CD4-positive, alpha-beta T cell treated with Interferon alpha-2 for 1 hour (primary cell): ENCODE measurements at regions not wholly inside any gene's neighbourhood (a gene's known extent, or its start where the extent isn't known, plus 50 kb on each side); places are given as distances from the start of the nearest gene placed in this dataset.
"Not testable (repeated sequence)": the region's sequence is repeated elsewhere in the genome, so short reads cannot be mapped to it uniquely, and the experiment has no call there.

ENCODE experiments used
- DNase-seq, 2 donors: peaks; one replicate each; pipeline ENCODE4 v3.0.0-alpha.2; 2020 to 2022

GRCh38 chr15:25624504-25625177, 185.8 kb upstream of the UBE3A start:
- no peak for DNase-seq

- no peak for DNase-seq
These were observed 184.9 kb upstream of the UBE3A start for GRCh38 chr15:25623708-25624107.

GRCh38 chr15:25620466-25620865, 181.6 kb upstream of the UBE3A start:
- DNase-seq, result no peak

- DNase-seq, result no peak
These were observed 180.9 kb upstream of the UBE3A start for GRCh38 chr15:25619761-25620160.

DNA sequence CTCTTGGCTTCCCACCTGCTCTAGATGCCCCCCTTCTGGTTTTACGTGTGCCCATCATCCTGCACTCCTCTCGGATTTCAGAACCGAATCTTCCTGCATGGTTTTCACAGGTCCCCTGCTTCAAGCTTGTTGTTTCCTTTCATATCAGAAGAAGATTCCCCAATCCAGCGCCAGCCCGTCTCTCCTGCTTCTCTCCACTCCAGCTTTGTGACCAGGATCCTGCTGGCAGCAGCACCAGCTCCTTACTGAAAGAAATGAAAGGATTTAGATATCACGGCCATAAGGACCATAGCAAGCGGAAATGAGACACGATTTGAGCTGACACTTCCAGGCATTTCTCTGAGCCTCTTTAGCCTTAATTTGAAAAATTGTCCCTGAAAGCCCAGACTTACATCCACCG, 180.3 kb upstream of the UBE3A start:
- no peak for DNase-seq

DNA sequence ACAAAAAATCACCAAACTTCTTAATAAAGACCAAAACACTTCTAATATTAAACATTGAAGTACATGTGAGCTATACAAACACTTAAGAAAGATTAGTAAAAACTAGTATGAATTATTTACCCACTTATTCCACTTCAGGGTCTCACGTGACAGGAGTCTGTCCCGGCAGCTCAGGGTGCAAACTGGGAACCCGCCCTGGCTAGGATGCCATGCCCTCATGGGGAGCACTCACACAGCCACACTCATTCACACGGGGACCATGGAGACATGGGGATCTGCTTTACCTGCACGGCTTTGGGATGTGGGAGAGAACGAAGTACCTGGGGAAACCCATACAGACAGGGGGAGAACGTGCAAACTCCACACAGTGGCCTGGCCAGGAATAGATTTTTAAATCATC, 179.3 kb upstream of the UBE3A start:
- DNase-seq, result no peak

GRCh38 chr15:25616471-25616870, 177.6 kb upstream of the UBE3A start:
- DNase-seq, result no peak

GRCh38 chr15:25613134-25613533, 174.3 kb upstream of the UBE3A start:
- no peak for DNase-seq

- DNase-seq, result no peak
These were observed 172.8 kb upstream of the UBE3A start for GRCh38 chr15:25611603-25612002.

DNA sequence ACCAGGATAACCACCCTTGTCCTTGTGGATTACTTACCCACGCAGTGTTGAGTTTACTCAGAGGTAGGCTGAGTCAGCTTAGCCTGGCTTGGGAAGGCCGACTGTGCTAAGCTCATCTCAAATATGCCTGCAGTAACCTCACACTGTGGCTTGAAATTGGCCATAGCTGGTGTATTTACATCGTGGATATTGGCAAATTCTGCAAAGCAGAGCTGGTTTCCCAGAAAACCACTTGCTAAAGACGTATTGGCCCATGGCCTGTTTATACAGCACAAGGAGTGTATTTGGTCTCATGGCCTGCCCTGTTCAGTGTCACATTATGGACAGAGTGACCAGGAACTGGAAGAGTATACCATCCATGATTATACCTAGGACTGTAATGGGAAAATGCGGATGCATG, 170.5 kb upstream of the UBE3A start:
- DNase-seq, result no peak

DNA sequence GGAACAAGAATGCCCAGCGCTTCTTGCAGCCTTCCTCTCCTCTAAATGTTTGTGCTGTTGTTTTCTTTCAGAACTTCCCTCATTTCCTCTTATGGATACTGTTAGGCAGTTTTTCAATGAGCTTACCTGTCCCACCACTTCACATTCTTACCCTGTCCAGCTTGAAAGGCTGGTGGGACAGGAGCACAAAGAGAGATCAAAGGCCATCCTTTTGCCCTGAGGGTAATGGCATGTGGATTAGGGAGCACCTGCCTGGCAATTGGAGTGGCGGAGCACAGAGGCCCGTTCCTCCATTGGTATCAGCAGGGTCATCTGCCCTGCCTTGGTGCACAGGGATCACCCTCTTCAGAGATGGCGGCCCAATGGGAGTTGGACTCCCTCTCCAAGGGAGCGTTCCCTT, 170.1 kb upstream of the UBE3A start:
- no peak for DNase-seq

GRCh38 chr15:25605151-25605550, 166.3 kb upstream of the UBE3A start:
- DNase-seq, result no peak

DNA sequence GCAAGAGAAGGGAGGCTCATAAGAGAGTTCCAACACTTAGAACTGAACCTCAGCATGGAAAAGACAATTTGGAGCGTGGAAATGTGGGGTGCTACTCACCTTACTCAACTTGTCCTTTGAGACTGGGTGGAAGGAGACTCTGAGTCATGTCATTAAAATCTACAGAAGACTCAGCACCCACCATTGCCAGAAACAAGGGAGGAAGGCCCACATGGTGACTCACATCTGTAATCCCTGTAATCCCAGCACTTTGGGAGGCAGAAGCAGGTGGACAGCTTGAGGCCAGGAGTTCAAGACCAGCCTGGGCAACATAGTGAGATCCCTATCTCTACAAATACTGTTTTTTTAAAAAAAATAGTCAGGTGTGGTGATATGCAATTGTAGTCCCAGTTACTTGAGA, 161.9 kb upstream of the UBE3A start:
- DNase-seq, result no peak

DNA sequence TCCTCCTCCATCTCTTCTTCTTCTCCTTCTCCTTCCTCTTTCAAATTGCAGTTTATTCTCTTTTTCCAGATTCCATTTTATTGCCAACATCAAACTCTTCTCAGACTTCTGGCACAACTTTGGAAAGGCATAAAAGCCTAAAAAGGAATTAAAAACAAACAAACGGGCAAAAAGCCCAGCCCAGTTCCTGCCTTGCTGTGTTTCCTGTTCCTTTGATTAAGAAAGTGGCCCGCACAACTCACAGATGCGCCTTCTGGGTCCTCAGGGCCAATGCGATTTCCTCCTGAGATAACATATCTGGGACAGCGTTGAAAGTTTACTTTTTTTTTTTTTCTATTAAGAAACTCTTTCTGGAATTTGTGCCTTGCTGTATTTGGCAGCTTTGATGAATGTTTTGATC, 158.7 kb upstream of the UBE3A start:
- no peak for DNase-seq

DNA sequence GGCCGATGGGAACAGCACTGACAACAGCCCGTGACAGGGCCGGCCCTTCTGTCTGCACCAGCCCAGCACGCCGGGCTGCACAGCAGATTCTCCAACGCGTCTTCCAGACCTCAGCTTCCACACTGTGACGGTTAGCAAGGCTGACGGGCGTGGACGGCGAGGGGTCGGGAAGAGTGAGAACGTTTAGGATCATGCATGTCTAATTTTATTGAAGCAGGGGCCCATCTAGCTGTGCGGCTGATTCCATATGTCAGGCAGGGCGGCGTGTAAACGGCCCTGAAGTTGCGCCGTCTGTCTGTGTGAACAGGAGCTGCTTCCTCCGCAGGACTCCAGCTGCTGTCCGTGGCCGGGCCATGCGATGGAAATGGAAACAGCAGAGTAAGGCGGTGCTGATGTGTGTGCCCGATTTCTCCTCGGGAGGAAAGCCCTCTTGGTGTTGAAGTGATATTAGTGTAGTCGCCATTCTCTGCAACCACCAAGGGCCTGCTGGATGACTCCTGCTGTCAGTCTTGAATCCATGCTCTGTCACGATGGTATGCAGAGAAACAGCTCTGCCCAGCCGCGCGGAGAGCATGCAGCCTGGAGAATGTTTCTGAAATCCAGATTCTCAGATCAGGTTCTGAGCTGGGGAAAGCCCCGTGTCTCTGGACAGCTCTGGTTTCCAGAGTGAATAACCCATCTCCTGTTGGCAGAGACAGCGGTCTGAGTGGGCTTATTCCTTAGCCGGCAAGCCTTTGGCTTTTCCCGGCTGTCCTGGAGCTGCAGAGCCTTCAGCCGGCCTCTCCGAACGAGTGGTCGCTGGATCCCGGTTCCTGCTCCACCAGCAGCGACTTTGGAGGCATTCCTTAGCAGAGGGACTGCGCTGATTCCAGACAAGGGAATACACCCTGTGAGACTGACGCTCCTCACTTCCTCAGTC, 158.1 kb upstream of the UBE3A start:
- DNase-seq, result no peak

- DNase-seq, result no peak
These were observed 149.0 kb upstream of the UBE3A start for GRCh38 chr15:25587616-25588340.

GRCh38 chr15:25582886-25583285, 144.1 kb upstream of the UBE3A start:
- DNase-seq, result no peak

- DNase-seq, result no peak
These were observed 140.3 kb upstream of the UBE3A start for GRCh38 chr15:25579127-25579526.

DNA sequence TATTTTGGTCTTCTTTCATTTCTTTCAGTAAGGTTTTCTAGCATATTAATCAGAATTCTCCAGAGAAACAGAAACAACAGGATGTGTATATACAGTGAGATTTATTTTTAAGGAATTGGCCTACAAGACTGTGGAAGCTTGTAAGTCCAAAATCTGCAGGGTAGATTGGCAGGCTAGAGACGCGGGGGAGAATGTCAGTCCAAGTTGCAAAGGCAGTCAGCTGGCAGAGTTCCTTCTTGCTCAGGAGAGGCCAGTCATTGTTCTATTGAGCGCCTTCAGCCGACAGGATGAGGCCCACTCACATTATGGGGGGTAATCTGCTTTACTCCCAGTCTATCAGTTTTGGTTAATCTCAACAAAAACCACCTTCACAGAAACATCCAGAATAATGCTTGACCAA, 133.4 kb upstream of the UBE3A start:
- no peak for DNase-seq

DNA sequence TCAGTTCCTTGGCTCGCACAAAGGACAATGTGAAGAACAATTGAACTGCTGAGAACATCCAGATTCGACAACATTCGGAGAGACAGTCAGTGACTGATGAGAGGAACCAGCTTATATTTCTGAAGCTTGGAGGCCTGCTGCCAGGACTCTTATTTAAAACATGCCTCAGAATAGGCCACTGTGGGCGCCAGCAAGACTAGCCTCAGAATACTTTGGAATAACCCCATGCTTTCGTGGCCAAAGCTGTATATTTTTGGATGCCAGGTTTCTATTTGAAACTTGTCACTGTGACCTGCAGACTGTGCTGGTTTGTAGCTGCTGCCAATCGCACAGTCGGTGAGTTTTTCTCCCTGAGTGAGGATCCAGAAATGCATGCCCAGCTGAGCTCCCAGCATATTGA, 129.9 kb upstream of the UBE3A start:
- DNase-seq, result no peak

GRCh38 chr15:25566545-25566944, 127.7 kb upstream of the UBE3A start:
- DNase-seq, result not testable (repeated sequence)

GRCh38 chr15:25565470-25566264, 126.8 kb upstream of the UBE3A start:
- DNase-seq, result no peak

- DNase-seq, result no peak
These were observed 124.8 kb upstream of the UBE3A start for GRCh38 chr15:25563596-25563995.
